GM12878 (cell line): ENCODE measurements at regions not wholly inside any gene's neighbourhood (a gene's known extent, or its start where the extent isn't known, plus 50 kb on each side); places are given as distances from the start of the nearest gene placed in this dataset.

Experiments used
- ATAC-seq: fragments of 200-7000 bp; cut with Tn5 transposase; 3 replicates; pipeline ENCODE4 v1.9.1; 2020; ENCODE audit warnings: mild to moderate bottlenecking, moderate library complexity
- BruUV-seq: library from RNA; stranded (reverse); fragments of 400-500 nt; replicated peaks from 2 replicates; lab custom pipeline; 2021; lab: Mats Ljungman, UMichigan
- CTCF ChIA-PET: fragments of 300-600 bp; sonication (Branson Sonifier 250); formaldehyde crosslinking; extraction: SDS; loops from one replicate; lab custom pipeline; 2021; ENCODE audit warnings: inconsistent platforms; lab: Yijun Ruan, JAX
- POLR2A ChIA-PET: fragments of 350-600 bp; formaldehyde crosslinking; extraction: SDS; loops from one replicate; lab custom pipeline; 2021; ENCODE audit warnings: inconsistent platforms; lab: Charles Lee
- RAD21 ChIA-PET: fragments of 300-600 bp; sonication (Branson Sonifier 250); formaldehyde crosslinking; loops from one replicate; lab custom pipeline; 2023; ENCODE audit warnings: antibody characterized with exemption; ENCODE audit not compliant: unreplicated experiment; lab: Charles Lee
- SMC1A ChIA-PET: fragments of 300-600 bp; sonication (Branson Sonifier 250); formaldehyde crosslinking; loops from one replicate; lab custom pipeline; 2023; ENCODE audit not compliant: unreplicated experiment, uncharacterized antibody; lab: Charles Lee
- DNase-seq: peaks from one replicate; pipeline ENCODE4 v3.0.0-alpha.2; 2011; ENCODE audit warnings: low read depth, low spot score
- FAIRE-seq: peaks from 3 replicates; lab custom pipeline; 2011; peaks lifted over from hg19 to GRCh38; lab: Jason Lieb, UNC
- H2AFZ ChIP-seq: 2 replicates; pipeline ENCODE4 v1.6.0; 2011; ENCODE audit warnings: low read depth, low read length, control low read depth; ENCODE audit not compliant: control insufficient read depth
- H3K27ac ChIP-seq: 2 replicates; pipeline ENCODE4 v1.5.1; 2011; ENCODE audit warnings: control low read depth; ENCODE audit not compliant: control insufficient read depth, insufficient read depth
- H3K27me3 ChIP-seq, 2 experiments: replicated peaks in 1 of 2; 2 replicates each; pipeline versions ENCODE4 v1.6.0 to v1.6.1; 2011; ENCODE audit warnings: low read length in 1 of 2; ENCODE audit not compliant: control insufficient read depth in 2 of 2, insufficient read depth in 2 of 2
- H3K36me3 ChIP-seq, 2 experiments: 2 replicates each; pipeline ENCODE4 v1.5.1; 2011; ENCODE audit warnings: low read length in 1 of 2; ENCODE audit not compliant: control insufficient read depth in 2 of 2, insufficient read depth in 2 of 2
- H3K4me1 ChIP-seq: 2 replicates; pipeline ENCODE4 v1.6.1; 2011; ENCODE audit warnings: mild to moderate bottlenecking, low read length, moderate library complexity, mixed read lengths; ENCODE audit not compliant: control insufficient read depth, insufficient read depth
- H3K4me2 ChIP-seq: 2 replicates; pipeline ENCODE4 v1.6.0; 2011; ENCODE audit warnings: control low read depth; ENCODE audit not compliant: control insufficient read depth, insufficient read depth
- H3K4me3 ChIP-seq: fragments of 200-600 bp; sonication (generic); 2 replicates; pipeline ENCODE4 v1.5.1; 2016
- H3K79me2 ChIP-seq: 2 replicates; pipeline ENCODE4 v1.6.0; 2011; ENCODE audit warnings: low read length; ENCODE audit not compliant: control insufficient read depth, insufficient read depth
- H3K9ac ChIP-seq: 2 replicates; pipeline ENCODE4 v1.8.0; 2011; ENCODE audit warnings: low read length, control low read depth, mixed read lengths; ENCODE audit not compliant: control insufficient read depth, insufficient read depth
- H3K9me3 ChIP-seq: replicated peaks from 3 replicates; pipeline ENCODE4 v1.5.1; 2011; ENCODE audit warnings: mild to moderate bottlenecking, low read length; ENCODE audit not compliant: control insufficient read depth, insufficient read depth
- H4K20me1 ChIP-seq: 2 replicates; pipeline ENCODE4 v1.6.0; 2011; ENCODE audit not compliant: control insufficient read depth, insufficient read depth
- CREM ChIP-seq: IDR thresholded peaks from 2 replicates; pipeline ENCODE4 v1.6.1; 2014; ENCODE audit warnings: antibody characterized with exemption, low read depth
- EED ChIP-seq: sonication (generic); IDR thresholded peaks from 2 replicates; pipeline ENCODE4 v1.6.1; 2016; ENCODE audit warnings: antibody characterized with exemption, low read depth
- HDAC6 ChIP-seq: fragments of 200-600 bp; sonication (generic); IDR thresholded peaks from one replicate; pipeline ENCODE4 v1.8.0; 2017; ENCODE audit warnings: antibody characterized with exemption; ENCODE audit not compliant: unreplicated experiment
- IKZF1 ChIP-seq: fragments of 450-650 bp; conservative IDR thresholded peaks from 2 replicates; pipeline ENCODE4 v1.6.1; 2017; ENCODE audit warnings: antibody characterized with exemption, mild to moderate bottlenecking
- IKZF2 ChIP-seq, 2 experiments: fragments of 450-650 bp; IDR thresholded peaks; 2 replicates each; pipeline ENCODE4 v1.6.1; 2017; ENCODE audit warnings: mild to moderate bottlenecking in 2 of 2, moderate library complexity in 2 of 2
- MEF2A ChIP-seq: IDR thresholded peaks from 2 replicates; pipeline ENCODE4 v1.6.1; 2011; ENCODE audit warnings: low read depth, mild to moderate bottlenecking, low read length, moderate library complexity; ENCODE audit not compliant: insufficient read depth
- PML ChIP-seq: IDR thresholded peaks from 2 replicates; pipeline ENCODE4 v1.6.1; 2012; ENCODE audit warnings: low read length, inconsistent platforms
- RUNX3 ChIP-seq: IDR thresholded peaks from 2 replicates; pipeline ENCODE4 v1.6.1; 2012; ENCODE audit warnings: low read length, inconsistent platforms
- SIN3A ChIP-seq: IDR thresholded peaks from 2 replicates; pipeline ENCODE4 v1.6.1; 2012; ENCODE audit warnings: low read depth, low read length, improper control_type of control experiment
- SREBF1 ChIP-seq: IDR thresholded peaks from 2 replicates; pipeline ENCODE4 v1.6.1; 2012; ENCODE audit warnings: mild to moderate bottlenecking, low read length
- ZBED1 ChIP-seq: IDR thresholded peaks from 2 replicates; pipeline ENCODE4 v1.6.1; 2016; ENCODE audit warnings: borderline replicate concordance
- ZNF217 ChIP-seq: fragments of 450-650 bp; IDR thresholded peaks from 2 replicates; pipeline ENCODE4 v1.6.1; 2017; ENCODE audit warnings: antibody characterized with exemption, mild to moderate bottlenecking
- ZNF274 ChIP-seq: IDR thresholded peaks from one replicate; pipeline ENCODE4 v1.8.0; 2011; ENCODE audit not compliant: insufficient read length, insufficient read depth
- WGBS: methylation state at CpG from one replicate; pipeline ENCODE4 v1.1.6; 2016; ENCODE audit warnings: low lambda C conversion rate; ENCODE audit not compliant: insufficient replicate concordance, insufficient coverage; ENCODE audit errors: missing lambda C conversion rate; 5-methylcytosine and 5-hydroxymethylcytosine counted together
- in situ Hi-C: fragments of 300-500 bp; cut with MboI; formaldehyde crosslinking; loops from 9 replicates; pipeline ENCODE4 v1.14.3; 2018; ENCODE audit warnings: mixed read lengths
- intact Hi-C: fragments of 100-400 bp; cut with micrococcal nuclease; formaldehyde crosslinking; loops from one replicate; pipeline ENCODE4 v1.14.2; 2022; ENCODE audit not compliant: unreplicated experiment
- TF ChIP-seq, protein P1 (sequence below): fragments of 450-650 bp; IDR thresholded peaks from 2 replicates; pipeline ENCODE4 v1.6.1; 2017; ENCODE audit warnings: mild to moderate bottlenecking, moderate library complexity
- TF ChIP-seq, protein P2 (sequence below): fragments of 450-650 bp; IDR thresholded peaks from 2 replicates; pipeline ENCODE4 v1.6.1; 2017; ENCODE audit warnings: low read depth, mild to moderate bottlenecking, moderate library complexity
- TF ChIP-seq, protein P3 (sequence below): IDR thresholded peaks from 2 replicates; pipeline ENCODE4 v1.6.1; 2011; ENCODE audit warnings: borderline replicate concordance, low read depth, mild to moderate bottlenecking, moderate library complexity, mixed read lengths, low read length; ENCODE audit not compliant: insufficient read depth; ENCODE audit errors: extremely low read length
- TF ChIP-seq, protein P4 (sequence below), 3 experiments: IDR thresholded peaks in 2 of 3; conservative IDR thresholded peaks in 1 of 3; 2 replicates each; pipeline ENCODE4 v1.5.1; 2011; ENCODE audit warnings: low read depth in 3 of 3, low read length in 3 of 3, mild to moderate bottlenecking in 3 of 3, control low read depth in 2 of 3, moderate library complexity in 2 of 3, inconsistent platforms in 1 of 3, mixed read lengths in 1 of 3; ENCODE audit not compliant: control insufficient read depth in 2 of 3, insufficient read depth in 1 of 3; ENCODE audit errors: extremely low read depth in 1 of 3

DNA sequence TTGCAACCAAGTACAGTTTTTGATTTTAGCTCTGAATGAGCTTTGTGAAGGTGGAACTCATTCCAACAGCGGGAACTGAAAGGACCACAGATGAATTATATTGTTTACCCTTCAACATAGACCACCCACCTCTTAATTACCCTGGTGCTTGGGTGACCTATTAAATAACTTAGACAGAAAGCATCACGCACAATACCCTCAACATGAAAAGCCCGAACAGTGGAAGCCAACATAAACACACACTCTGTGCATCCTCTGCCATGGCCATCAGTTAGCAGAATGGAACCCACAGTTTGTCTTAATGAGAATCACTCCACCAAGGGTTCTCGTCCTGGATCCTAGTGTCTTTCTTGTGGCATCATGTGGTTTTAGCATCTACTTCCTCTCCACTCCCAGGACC, 60.5 kb downstream of the FOXF2 start:
- Histone ChIP-seq H4K20me1 (no peaks in the 10 kb centered on the region), H3K4me1 (no peaks in the 10 kb centered on the region), H3K9me3 (peaks cover 11% of the 10 kb centered on the region; the same call in 2 of the 3 replicates), H3K79me2 (no peaks in the 10 kb centered on the region), H3K27me3 (no peaks in the 10 kb centered on the region; a peak in 1 of 4 replicates), H3K4me3 (no peak overlapping the region), H3K9ac (no peak overlapping the region), H3K36me3 (no peaks in the 10 kb centered on the region), H3K27ac (no peak overlapping the region), H2AFZ (no peak overlapping the region), H3K4me2 (no peak overlapping the region)
- in situ Hi-C loops (no loop called here), intact Hi-C loops (no loop called here)
- ATAC-seq (no peak), DNase-seq (no peak), FAIRE-seq (no peak)
- CTCF ChIA-PET, result interaction anchor here (1.2 to 1.4 kb wide), 4 partner anchors 13 to 1288 kb away, joined by 3 to 5 read pairs (median 3); no protein-coding TSS in a partner anchor
- TF ChIP-seq ZNF217 (no peak), IKZF2 (IDR thresholded peaks at IDR 0.05) (no peak), SREBF1 (no peak), ZNF274 (no peak), SIN3A (no peak), HDAC6 (no peak), EED (no peak), ZBED1 (no peak), RUNX3 (no peak), CREM (no peak), MEF2A (no peak), PML (no peak), IKZF1 (no peak)
- TF ChIP-seq, protein P1, sequence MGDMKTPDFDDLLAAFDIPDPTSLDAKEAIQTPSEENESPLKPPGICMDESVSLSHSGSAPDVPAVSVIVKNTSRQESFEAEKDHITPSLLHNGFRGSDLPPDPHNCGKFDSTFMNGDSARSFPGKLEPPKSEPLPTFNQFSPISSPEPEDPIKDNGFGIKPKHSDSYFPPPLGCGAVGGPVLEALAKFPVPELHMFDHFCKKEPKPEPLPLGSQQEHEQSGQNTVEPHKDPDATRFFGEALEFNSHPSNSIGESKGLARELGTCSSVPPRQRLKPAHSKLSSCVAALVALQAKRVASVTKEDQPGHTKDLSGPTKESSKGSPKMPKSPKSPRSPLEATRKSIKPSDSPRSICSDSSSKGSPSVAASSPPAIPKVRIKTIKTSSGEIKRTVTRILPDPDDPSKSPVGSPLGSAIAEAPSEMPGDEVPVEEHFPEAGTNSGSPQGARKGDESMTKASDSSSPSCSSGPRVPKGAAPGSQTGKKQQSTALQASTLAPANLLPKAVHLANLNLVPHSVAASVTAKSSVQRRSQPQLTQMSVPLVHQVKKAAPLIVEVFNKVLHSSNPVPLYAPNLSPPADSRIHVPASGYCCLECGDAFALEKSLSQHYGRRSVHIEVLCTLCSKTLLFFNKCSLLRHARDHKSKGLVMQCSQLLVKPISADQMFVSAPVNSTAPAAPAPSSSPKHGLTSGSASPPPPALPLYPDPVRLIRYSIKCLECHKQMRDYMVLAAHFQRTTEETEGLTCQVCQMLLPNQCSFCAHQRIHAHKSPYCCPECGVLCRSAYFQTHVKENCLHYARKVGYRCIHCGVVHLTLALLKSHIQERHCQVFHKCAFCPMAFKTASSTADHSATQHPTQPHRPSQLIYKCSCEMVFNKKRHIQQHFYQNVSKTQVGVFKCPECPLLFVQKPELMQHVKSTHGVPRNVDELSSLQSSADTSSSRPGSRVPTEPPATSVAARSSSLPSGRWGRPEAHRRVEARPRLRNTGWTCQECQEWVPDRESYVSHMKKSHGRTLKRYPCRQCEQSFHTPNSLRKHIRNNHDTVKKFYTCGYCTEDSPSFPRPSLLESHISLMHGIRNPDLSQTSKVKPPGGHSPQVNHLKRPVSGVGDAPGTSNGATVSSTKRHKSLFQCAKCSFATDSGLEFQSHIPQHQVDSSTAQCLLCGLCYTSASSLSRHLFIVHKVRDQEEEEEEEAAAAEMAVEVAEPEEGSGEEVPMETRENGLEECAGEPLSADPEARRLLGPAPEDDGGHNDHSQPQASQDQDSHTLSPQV, result no peak
- TF ChIP-seq, protein P2, sequence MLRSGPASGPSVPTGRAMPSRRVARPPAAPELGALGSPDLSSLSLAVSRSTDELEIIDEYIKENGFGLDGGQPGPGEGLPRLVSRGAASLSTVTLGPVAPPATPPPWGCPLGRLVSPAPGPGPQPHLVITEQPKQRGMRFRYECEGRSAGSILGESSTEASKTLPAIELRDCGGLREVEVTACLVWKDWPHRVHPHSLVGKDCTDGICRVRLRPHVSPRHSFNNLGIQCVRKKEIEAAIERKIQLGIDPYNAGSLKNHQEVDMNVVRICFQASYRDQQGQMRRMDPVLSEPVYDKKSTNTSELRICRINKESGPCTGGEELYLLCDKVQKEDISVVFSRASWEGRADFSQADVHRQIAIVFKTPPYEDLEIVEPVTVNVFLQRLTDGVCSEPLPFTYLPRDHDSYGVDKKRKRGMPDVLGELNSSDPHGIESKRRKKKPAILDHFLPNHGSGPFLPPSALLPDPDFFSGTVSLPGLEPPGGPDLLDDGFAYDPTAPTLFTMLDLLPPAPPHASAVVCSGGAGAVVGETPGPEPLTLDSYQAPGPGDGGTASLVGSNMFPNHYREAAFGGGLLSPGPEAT, result no peak
- TF ChIP-seq, protein P3, sequence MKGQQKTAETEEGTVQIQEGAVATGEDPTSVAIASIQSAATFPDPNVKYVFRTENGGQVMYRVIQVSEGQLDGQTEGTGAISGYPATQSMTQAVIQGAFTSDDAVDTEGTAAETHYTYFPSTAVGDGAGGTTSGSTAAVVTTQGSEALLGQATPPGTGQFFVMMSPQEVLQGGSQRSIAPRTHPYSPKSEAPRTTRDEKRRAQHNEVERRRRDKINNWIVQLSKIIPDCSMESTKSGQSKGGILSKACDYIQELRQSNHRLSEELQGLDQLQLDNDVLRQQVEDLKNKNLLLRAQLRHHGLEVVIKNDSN, result no peak
- TF ChIP-seq, protein P4, sequence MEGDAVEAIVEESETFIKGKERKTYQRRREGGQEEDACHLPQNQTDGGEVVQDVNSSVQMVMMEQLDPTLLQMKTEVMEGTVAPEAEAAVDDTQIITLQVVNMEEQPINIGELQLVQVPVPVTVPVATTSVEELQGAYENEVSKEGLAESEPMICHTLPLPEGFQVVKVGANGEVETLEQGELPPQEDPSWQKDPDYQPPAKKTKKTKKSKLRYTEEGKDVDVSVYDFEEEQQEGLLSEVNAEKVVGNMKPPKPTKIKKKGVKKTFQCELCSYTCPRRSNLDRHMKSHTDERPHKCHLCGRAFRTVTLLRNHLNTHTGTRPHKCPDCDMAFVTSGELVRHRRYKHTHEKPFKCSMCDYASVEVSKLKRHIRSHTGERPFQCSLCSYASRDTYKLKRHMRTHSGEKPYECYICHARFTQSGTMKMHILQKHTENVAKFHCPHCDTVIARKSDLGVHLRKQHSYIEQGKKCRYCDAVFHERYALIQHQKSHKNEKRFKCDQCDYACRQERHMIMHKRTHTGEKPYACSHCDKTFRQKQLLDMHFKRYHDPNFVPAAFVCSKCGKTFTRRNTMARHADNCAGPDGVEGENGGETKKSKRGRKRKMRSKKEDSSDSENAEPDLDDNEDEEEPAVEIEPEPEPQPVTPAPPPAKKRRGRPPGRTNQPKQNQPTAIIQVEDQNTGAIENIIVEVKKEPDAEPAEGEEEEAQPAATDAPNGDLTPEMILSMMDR (IDR thresholded peaks at IDR 0.05 in 2 of 3, conservative IDR thresholded peaks at IDR 0.05 in 1 of 3; ENCODE audit: control insufficient read depth in 2 of 3, extremely low read depth in 1 of 3, insufficient read depth in 1 of 3, low read depth in 3 of 3, low read length in 3 of 3), result no peak
- SMC1A ChIA-PET, result interaction anchor here (1.2 to 1.7 kb wide), 2 partner anchors 10 to 11 kb away, joined by 3 to 5 read pairs; no protein-coding TSS in a partner anchor
- POLR2A ChIA-PET, result no interaction called here
- RAD21 ChIA-PET, result no interaction called here
- no TSS peak for BruUV-seq
- 28% methylated on average over 4 of the region's 4 CpGs for WGBS
